RWPE1 (cell line): ENCODE measurements at regions not wholly inside any gene's neighbourhood (a gene's known extent, or its start where the extent isn't known, plus 50 kb on each side); places are given as distances from the start of the nearest gene placed in this dataset.

Experiments
- CTCF ChIA-PET: fragments of 350-600 bp; sonication (Branson Sonifier 250); formaldehyde crosslinking; extraction: SDS; loops from one replicate; lab custom pipeline; 2021; lab: Yijun Ruan, JAX
- POLR2A ChIA-PET: fragments of 400-600 bp; formaldehyde crosslinking; extraction: SDS; loops from one replicate; lab custom pipeline; 2020; ENCODE audit warnings: antibody characterized with exemption; ENCODE audit not compliant: low non-redundant PET; lab: Yijun Ruan, JAX
- DNase-seq: peaks from one replicate; pipeline ENCODE4 v3.0.0; 2012; ENCODE audit warnings: low spot score
- H3K27ac ChIP-seq: fragments of 450-650 bp; 2 replicates; pipeline ENCODE4 v1.5.1; 2017
- CTCF ChIP-seq: fragments of 450-650 bp; conservative IDR thresholded peaks from 2 replicates; pipeline ENCODE4 v1.5.1; 2017; ENCODE audit warnings: low read depth, mild to moderate bottlenecking

DNA sequence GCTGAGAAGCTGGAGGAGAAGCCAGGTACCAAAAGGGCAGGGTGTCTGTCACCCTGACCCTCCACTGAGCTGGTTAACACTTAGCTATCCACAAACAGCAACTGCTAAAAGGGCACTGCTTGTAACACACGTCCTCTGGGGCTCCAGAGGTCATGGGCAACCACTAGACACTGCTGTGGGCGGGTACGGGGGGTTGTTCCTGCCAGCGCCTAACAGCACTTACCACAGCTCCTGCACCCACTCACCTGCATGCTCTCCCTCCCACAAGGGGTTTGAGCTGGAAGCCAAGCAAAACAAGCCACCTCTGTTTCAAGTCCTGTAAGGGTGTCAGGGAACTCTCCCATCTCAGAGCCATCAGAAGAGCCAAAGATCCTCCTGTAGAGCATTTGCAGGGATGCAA is 407.6 kb downstream of the MFSD1 start:
- H3K27ac ChIP-seq = no peak overlapping the region
- ChIA-PET CTCF (no interaction called here), POLR2A (no interaction called here)
- TF ChIP-seq CTCF = no peak
- no peak for DNase-seq

- no peak for DNase-seq
- no peak overlapping the region for H3K27ac ChIP-seq
- CTCF ChIA-PET = no interaction called here
- no peak for TF ChIP-seq CTCF
- POLR2A ChIA-PET = no interaction called here
Measured at GRCh38 chr3:159210336-159210735, 408.5 kb downstream of the MFSD1 start.

- ChIA-PET CTCF (no interaction called here), POLR2A (no interaction called here)
- DNase-seq = no peak
- H3K27ac ChIP-seq = no peak overlapping the region
- TF ChIP-seq CTCF = no peak
Measured at GRCh38 chr3:159216311-159216710, 414.5 kb downstream of the MFSD1 start.

DNA sequence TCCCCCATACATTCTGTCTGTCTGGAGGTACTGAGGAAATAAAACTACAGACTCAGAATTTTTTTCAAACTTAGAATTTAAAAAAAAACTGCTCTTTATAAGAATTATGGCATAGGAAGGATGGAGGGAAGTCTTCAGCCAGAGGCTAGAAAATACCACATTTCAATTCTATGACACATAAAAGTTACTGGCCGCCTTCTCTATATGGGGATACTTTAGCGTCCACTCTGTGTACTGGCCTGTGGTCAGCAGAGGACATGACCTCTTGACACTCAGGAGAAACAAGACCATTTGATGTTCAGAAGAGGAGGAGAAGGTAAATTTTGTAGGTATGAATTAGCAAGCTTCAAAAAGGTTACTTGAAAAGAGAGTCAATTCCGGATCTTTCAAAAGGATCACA is 417.4 kb downstream of the MFSD1 start:
- H3K27ac ChIP-seq = no peak overlapping the region
- ChIA-PET POLR2A (no interaction called here), CTCF (no interaction called here)
- DNase-seq = no peak
- no peak for TF ChIP-seq CTCF

DNA sequence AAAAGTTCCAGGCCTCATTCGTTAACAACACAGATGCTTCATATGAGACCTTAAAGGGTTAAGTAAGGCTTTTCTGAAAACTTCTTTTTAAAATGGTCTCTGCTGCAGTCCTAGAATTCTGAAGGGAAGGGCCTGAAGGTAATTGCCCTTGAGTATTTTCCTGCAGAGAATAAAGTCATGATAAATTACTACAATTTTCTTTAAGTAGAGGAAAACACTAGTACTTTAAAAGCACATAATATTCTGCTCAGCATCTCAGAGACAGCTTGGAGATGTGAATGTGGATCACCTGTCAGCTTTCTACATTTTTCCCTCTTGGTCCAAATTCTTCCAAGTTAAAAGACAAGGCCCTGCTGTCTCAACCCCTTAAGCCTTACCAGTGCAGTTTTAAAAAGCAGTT is 419.5 kb downstream of the MFSD1 start:
- CTCF ChIA-PET = no interaction called here
- no peak for TF ChIP-seq CTCF
- H3K27ac ChIP-seq = no peak overlapping the region
- DNase-seq = no peak
- POLR2A ChIA-PET = no interaction called here

GRCh38 chr3:159229116-159229680 is 427.3 kb downstream of the MFSD1 start:
- H3K27ac ChIP-seq = no peak overlapping the region
- no peak for DNase-seq
- no peak for TF ChIP-seq CTCF
- CTCF ChIA-PET = interaction anchor here (0.6 kb wide), 2 partner anchors 438 to 1591 kb away, joined by 3 read pairs; no protein-coding TSS in a partner anchor
- POLR2A ChIA-PET = no interaction called here
